KBM-7 (cell line): ENCODE measurements at regions not wholly inside any gene's neighbourhood (a gene's known extent, or its start where the extent isn't known, plus 50 kb on each side); places are given as distances from the start of the nearest gene placed in this dataset.

Source experiments
- DNase-seq: peaks from one replicate; pipeline ENCODE4 v3.0.0-alpha.2; 2015
- in situ Hi-C: fragments of 300-500 bp; cut with MboI; formaldehyde crosslinking; loops from 2 replicates; pipeline ENCODE4 v1.14.3; 2020; ENCODE audit warnings: low sequenced_read_pairs, low pct_unique_long_range_greater_than_20kb, mixed read lengths

DNA sequence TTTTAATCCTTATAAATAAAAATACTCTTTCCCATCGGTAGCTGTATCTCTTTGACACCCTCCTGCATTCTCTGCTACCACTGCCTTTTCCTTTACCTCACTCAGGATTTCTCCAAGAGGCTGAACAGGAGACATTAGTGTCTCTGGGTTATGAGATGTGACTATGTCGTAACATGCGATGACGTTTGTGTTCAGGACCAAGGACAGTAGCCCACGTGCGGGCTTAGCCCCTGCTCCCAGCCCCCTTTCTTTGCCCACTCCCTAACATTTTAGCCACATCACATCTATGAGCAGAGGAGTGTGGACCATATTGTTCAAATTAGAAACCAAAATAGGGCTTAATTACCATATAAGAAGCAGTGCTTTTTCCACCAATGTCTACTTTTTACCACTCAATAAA, 369.3 kb downstream of the FBXW7 start:
- in situ Hi-C loops: no loop called here
- peak; percentile 12 for DNase-seq

DNA sequence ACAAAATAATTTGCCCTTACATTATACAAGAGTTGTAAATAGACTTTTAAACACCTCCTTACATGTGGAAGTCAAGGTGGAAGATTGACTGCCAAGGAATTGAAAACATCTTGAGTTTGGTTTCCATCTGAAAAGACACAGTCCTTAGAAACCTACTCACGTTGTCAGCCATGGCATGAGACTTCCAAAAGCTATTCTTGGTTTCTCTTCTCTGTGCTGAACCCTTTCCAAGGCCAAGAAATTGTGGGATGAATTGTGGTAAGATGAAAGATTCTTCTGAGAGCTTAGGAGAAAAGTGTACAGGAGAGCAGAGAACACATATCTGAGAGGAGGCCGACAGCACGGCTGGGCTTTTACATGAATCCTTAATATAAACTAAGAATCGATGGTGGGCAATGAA, 370.0 kb downstream of the FBXW7 start:
- in situ Hi-C loops: no loop called here
- DNase-seq: no peak

DNA sequence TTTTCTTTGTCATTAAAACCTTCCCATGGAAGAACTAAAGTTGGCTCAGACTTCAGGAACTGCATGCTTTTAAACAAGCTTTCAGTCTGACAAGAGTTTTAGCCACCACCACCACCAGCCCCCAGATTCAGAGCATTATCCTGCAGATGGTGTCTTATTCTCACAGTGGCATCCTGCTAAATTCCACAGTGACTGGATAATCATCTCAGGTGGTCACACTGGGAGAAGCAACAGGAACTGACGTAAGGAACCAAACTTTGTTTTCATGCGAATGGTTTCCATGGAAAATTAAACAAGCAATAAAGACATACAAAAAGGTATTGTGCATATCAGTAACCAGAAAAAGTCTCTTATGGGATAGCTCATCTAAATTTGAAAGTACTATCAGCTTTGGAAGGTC, 370.7 kb downstream of the FBXW7 start:
- in situ Hi-C loops: no loop called here
- no peak for DNase-seq

DNA sequence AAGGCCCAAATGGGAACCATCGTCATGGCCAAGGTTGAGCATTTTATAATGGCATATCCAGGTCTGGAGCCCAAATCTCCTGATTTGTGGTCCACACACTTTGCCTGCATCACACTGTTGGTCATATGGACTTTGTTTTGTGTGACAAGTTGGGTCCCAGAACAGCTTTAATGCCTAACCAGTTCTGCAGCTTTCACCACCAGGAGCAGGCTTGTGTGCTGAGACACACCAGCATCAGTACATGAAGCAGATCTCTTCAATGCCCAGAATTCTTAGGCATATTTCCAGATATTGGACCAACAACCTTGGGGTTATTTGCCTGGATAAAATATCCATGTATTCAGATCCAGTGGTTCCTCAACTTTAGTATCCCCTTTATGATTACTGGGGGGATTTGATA, 371.3 kb downstream of the FBXW7 start:
- no peak for DNase-seq
- in situ Hi-C loops: no loop called here

DNA sequence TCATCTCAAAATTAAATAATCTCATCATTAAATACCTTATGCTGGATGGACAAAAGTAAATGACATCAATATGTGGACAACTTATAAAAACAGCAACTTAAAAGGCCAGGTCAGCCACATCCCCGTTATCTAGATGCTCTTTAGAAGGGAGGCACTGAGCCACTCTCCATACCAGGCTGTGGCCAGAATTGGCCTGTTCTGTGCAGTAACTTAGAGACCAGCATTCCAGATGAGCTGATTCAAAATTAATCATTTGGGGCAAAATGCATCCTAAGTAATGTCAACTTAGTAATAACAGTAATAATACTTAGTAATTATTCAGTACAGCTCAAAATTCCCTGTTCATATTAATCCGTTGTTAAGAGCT, 373.6 kb downstream of the FBXW7 start:
- in situ Hi-C loops: no loop called here
- DNase-seq: no peak

DNA sequence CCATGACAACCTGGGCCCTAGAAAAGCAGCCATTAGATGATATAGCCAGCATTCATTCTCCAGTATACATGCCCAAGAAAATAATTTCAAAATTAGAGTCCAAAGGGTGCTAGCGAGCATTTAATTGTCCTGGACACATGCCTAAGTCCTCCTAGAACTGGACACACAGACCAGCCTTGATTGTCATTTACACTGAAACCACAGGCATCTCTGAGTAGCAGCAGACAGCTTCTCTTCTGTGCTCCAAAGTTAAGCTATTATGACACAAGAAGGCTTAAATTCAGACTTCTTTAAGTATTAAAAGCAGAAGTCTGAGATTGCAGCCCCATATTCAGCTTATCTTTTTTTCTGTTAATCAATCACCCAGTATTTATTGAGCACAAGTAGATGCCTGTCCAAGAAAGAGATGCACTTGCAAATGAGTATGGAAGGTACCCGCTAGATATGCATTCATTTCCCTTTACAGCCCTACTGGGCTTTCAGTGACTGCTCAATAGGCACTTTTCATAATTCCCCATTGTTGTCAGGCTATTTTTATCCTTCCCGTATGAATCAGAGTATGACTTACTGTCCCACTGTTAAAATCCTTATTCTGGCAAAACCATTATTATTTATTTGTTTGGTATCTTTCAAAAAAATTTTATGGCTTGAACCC, 374.1 kb downstream of the FBXW7 start:
- no peak for DNase-seq
- in situ Hi-C loops: no loop called here

DNA sequence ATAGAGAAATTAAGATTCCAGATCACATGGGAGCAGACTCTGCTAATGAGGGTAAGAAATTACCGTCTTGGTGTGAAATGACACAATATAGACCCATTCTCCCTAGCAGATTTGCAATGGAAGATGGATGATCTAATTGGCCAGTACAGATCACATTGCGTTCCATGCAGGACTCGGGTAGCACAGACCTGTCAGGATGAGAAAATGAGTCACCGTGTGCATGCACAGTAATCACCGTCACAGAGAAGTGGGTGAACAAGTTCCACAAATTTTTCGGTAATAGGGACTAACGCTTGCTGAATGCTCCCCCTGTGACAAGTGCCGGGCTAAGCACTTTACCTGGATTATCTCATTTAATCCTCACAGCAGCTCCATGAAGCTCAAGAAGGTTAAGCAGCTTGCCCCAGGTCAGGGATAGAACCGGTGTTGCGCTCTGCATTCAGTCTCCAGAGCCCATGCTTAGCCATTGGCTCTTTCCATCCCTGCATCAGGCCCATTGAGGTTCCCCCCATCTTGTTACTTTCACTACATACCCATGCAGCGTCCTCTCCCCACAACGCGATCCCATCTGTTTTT, 375.6 kb downstream of the FBXW7 start:
- no peak for DNase-seq
- in situ Hi-C loops: no loop called here

DNA sequence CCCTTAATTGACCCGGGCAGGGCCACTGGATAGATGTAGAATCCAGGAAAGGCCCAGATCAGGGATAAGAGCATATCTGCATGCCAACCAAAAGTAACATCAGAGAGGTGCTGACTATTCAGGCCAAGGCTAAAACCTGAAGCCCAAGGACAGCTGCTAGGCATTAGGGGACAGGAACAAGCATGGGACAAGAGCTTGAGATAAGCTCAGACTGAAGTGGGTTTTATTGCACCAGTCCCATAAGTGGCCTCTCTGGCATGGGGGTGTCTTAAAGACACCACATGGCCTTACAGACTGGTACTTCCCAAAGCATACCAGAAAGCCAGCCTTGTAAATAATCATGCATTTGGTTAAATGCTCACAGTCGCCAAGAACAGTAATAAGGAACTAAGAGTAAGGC, 376.1 kb downstream of the FBXW7 start:
- in situ Hi-C loops: no loop called here
- no peak for DNase-seq

DNA sequence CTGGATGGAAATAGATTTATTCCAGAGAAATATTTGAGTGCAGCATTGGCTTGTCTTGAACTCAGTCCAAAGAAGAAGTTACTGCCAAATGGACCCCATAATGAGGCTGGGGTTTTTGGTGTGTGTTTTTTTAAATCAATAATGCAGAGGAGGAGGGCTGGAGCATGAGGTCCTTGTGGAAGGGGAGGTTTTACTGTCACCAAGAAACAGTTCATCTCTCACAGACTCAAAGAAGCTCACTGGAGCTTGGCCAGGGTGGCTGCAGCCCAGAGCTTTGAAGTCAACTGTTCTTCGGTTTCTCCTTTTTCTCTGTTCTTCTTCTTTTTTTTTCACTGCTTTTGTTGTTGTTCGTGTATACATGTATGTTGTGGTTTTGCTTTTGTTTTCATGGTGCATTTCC, 377.7 kb downstream of the FBXW7 start:
- in situ Hi-C loops: no loop called here
- no peak for DNase-seq

DNA sequence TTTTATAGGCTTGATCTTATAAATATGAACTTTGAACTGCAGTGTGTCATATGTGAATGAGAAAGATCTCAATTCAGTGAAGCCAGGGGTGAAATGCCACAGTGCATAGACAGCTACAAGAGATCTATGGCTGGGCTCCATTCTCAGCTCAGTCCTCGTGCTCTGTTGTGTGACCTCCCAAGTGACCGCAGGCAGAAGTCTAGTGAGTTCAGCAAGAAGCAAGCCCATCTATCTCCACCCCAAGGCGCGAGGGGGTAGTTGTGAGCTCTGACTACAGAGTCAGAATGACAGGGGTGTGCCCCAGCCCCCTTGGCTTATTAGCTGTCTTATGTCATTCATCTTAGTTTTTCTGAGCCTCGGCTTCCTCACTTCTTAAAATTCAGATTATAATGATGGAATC, 378.3 kb downstream of the FBXW7 start:
- in situ Hi-C loops: no loop called here
- DNase-seq: no peak

DNA sequence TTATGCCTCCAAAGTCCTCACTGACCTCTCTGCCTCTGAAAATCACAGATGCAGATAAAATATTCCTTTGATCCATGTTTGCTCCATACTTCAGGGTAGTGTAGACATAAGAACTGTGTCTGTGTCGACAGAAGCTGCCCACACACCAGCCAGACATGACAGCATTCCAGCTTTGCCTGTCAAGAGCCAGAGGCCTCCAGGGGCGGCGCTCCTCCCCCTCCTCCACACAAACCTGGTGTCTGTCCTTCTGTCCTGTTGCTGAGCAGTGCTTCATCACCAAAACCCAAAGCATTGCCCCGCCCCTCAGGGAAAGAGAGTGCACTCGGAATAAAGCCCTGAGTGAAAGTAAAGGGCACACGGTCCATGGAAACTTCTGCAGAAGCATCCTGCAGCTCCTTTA, 379.4 kb downstream of the FBXW7 start:
- in situ Hi-C loops: no loop called here
- no peak for DNase-seq

DNA sequence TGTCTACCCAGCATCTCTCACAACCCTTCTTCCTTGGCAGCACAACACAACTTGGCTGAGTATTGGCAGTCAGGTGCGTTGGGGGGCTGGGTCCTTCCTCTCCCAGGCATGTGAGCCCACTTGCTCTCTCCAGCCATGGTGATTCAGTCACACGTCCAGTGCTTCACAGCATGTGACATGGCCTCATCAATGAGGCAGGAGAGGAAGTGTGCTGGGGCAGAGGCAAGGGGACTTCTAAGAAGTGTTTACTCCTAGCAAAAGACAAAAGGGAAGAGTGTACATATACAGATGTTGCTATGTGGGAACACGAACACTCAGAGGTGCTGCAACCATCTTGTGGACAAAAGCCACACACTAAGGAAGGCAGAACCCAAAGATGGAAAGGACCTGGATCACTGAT, 380.8 kb downstream of the FBXW7 start:
- no peak for DNase-seq
- in situ Hi-C loops: no loop called here

DNA sequence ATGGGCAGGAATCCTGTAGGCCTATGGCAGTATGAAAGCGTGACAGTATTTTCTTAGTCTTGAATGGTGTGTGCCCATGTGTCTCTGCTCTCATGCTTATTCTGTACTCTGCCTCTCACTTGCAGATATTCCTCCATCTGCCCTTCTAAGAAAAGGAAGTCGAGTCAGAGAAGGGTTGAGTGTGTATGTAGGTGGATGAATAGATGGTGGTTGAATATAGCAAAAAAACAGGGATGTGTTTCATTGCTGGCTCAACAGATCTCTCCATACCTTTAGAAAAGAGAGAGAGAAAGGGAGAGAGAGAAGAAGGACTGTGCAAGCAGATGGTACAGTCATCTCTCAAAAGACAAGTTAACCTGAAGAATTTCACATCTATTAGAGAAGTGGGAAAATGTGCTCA, 381.5 kb downstream of the FBXW7 start:
- in situ Hi-C loops: no loop called here
- no peak for DNase-seq

DNA sequence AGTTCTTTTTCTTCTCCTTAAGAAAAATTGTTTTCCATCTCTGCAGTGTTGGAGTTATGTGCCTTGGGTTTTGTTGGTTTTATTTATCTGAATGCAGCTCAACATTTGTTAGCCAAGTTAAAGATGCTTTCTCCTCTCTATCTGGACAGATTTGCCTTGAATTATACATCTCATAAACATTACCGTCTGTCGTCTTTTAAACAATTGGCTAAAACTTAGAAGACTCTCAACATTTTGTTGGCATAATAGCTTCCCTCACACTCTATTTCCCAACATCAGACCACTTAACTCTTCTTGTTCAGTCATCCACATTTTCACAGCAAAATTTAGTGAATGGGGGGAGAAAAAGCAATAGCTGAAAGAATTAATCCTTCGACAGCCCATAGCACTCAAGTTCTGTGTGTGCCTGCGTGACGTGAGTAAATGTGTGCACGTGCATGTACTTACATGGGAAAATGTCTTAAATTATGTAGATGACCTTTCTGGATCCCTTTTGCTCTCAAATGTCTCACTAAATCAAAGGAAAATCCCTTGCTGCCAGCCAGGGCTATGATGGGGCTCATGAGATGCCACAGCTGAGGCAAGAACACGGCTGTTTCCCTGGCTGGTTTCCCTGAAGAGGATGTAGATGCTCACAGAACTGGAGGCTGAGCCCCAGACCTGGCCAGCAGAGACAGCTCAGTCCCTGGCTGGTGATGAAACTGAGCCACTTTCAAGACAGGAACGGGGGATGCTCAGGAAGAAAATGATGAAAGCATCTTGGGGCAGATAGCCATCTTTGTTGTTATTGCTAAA, 382.2 kb downstream of the FBXW7 start:
- no peak for DNase-seq
- in situ Hi-C loops: no loop called here

DNA sequence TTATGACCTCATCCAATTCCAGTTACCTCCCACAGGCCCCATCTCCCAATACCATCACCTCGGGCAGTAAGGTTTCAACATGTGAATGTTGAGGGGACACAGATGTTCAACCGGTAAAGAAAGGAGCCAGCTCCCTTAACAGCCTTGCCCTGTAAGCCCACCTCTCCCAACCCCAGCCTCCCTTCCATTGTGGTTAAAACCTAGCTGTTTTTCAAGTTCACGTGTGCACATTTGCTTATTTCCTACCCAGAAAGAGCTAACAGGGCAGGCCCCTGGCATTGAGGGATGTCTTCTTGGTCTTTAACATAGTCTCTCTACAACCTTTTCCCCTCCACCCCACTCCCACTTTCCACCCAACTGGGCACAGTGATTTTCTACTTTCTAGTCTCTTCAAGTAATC, 385.7 kb downstream of the FBXW7 start:
- in situ Hi-C loops: no loop called here

DNA sequence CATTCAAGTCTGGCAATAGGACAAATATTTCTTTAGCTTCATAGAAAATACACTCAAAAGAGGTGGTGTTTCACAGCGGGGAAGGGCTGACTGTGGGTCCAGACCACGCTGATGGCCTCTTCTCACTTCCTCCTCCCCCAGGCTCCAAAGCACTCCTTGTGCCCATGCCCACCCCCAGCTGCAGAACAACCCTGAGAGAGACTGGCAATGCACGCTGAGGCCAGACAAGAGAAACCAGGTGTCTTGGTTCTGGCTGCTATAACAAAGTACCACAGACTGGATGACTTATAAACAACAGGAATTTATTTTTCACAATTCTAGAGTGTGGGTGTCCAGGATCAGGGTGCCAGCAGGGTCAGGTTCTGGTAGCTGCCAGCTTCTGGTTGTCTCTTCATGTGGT, 386.1 kb downstream of the FBXW7 start:
- in situ Hi-C loops: no loop called here
- no peak for DNase-seq

More for the DNA sequence above, 385.7 kb downstream of the FBXW7 start:
- no peak for DNase-seq

DNA sequence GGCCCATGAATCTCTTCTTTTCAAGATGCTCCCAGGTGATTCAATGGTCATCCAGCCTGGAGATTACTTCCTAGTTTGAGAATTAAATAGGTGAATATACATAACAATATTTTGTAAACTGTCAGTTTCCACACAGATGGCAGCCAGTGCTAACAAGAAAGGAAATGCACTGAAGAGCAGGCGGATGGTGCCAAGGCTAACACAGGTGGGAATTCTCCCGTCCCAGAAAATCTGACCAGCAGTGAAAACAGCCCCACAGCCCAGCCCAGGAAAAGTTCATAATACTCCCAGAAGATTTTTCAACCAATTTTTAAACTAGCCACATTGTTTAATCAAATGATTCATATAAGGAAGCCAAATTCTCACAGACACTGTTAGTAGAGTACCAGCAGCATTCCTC, 387.2 kb upstream of the GATB start:
- in situ Hi-C loops: no loop called here
- no peak for DNase-seq

DNA sequence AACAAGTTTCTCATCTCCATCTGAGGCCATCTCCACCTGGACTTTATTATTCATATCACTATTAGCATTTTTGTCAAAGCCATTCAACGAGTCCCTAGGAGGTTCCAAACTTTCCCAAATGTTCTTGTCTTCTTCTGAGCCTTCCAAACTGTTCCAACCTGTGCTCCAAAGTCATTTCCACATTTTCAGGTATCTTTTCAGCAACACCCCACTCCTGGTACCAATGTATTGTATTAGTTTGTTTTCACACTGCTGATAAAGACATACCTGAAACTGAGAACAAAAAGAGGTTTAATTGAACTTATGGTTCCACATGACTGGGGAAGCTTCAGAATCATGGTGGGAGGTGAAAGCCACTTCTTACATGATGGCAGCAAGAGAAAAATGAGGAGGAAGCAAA, 385.4 kb upstream of the GATB start:
- in situ Hi-C loops: no loop called here
- DNase-seq: no peak

DNA sequence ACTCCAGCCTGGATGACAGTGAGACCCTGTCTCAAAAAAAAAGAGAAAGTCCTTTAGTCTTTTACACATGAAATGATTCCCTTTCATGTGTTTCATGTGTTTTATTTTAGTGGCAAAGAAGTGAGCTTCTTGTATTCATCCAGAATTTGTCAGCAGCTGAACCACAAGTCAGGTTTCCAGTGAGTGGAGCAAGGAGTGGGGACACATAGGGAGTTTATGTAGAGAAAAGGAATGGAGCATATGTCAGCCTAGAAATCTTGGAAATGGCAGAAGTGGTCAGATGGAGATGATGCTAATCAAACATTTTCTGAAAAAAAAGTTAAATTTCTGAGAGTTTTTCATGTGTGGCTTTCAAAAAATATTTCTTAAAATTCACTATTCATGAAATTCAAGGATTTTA, 383.0 kb upstream of the GATB start:
- no peak for DNase-seq
- in situ Hi-C loops: no loop called here

DNA sequence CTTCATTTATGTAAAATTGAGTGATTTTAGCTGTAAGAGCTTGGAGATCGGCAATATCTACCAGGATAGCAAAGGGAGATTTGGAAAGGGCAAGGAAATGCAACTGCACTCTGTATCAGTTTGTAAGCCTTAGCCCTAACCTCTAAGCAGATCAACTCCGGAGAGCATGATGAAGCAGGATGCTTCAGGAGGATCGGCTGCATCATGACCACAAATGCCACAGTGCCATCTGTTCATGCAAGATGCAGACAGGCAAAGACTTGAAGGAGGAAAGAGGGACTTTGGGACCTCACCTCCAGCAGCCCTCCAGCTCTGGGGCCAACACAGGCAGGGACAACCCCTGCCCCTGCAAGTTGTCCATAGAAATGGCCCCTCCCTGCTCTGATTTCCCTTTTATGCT, 377.6 kb upstream of the GATB start:
- no peak for DNase-seq
- in situ Hi-C loops: no loop called here

DNA sequence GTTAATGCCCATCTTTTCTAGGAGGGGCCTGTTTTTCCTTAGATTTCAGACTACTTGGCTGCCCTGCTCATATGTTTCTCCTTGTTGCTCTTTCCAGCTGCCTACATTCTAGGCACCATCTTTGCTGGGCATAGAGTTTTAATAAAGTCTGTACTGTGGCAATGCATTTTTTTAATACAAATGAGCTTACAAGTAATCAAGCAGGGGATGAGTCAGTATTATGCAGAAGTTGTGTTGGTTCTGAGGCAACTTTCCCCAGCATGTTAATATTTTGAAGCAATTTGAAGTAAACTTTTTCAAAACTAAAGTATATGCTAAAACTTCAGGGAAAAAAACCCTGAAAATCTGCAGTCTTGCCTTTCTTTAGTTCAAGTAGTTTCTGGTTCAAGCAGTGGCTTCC, 372.0 kb upstream of the GATB start:
- no peak for DNase-seq
- in situ Hi-C loops: no loop called here
